ENCODE measurements at regions not wholly inside any gene's neighbourhood (a gene's known extent, or its start where the extent isn't known, plus 50 kb on each side); places are given as distances from the start of the nearest gene placed in this dataset.

- no peak for TF ChIP-seq CTCF (IDR thresholded peaks at IDR 0.05; ENCODE audit: extremely low read depth, missing control alignments)
- DNase-seq (ENCODE audit: low spot score) = no peak
Observed at GRCh38 chr3:150222691-150223489, 185.2 kb upstream of the TSC22D2 start.

DNA sequence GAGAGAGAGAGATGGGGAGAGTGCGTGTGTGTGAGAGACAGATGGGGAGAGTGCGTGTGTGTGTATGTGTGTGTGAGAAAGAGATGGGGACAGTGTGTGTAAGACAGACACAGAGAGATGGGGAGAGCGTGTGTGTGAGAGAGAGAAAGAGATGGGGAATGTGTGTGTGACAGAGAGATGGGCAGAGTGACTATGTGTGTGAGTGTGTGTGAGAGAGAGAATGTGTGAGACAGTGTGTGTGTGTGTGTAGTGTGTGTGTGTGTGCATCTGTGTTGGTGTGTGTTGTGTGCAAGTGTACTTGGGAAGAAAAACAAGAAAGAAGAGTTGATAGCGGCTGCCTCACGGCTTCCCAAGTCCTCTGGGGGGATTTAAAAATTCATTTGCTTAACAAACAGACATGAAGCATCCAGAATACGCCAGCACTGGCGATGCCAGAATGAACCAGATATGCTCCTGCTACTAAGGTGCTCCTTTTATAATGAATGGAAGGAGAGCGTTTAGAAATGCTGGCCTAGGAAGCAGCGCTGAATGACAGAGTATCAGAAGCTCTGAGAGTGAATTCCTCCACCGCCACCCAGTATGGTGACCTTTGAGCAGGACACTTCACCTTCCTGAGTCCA is 186.1 kb upstream of the TSC22D2 start:
- TF ChIP-seq CTCF (IDR thresholded peaks at IDR 0.05; ENCODE audit: extremely low read depth, missing control alignments) = no peak
- no peak for DNase-seq (ENCODE audit: low spot score)

DNA sequence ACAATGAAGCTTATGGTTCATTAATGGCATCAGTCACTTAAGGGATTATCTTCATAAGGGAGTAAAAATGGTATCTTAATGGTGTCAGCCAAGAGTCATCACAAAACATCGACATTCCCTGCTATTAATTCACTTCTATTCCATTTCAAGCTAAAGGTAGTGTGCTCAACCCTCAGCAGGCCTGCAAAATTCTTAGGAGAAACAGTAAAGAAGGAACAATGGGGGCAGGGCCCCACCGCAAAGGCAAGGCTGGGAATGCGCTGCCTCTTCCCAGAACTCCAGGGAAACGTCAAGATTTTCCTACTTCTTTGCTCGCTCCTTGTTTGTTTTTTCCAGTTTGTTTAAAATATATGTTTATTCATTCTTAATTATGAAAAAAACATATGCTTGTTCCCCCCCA is 187.3 kb upstream of the TSC22D2 start:
- TF ChIP-seq CTCF (IDR thresholded peaks at IDR 0.05; ENCODE audit: extremely low read depth, missing control alignments) = no peak
- DNase-seq (ENCODE audit: low spot score) = no peak

DNA sequence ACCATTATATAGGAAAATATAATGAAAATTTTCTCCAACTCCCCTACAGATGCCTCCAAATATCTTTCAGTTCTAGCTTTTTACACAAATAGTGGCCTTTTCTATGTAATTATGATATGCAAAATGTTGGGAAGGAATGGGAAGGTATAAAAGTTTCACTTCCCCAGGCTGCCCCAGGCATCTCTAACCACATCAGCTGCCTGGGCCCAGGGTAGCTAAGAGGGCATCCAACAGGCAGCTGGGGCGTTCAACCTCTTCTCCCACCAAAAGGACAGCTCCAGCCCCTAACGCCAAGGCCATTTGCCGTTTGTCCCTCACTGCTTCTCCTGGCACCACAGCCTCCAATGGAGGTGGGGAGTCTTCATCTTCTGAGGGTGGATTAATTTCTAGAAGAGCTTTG is 188.1 kb upstream of the TSC22D2 start:
- no peak for DNase-seq (ENCODE audit: low spot score)
- no peak for TF ChIP-seq CTCF (IDR thresholded peaks at IDR 0.05; ENCODE audit: extremely low read depth, missing control alignments)

- DNase-seq (ENCODE audit: low spot score) = no peak
- TF ChIP-seq CTCF (IDR thresholded peaks at IDR 0.05; ENCODE audit: extremely low read depth, missing control alignments) = no peak
Observed at GRCh38 chr3:150218841-150219240, 189.3 kb upstream of the TSC22D2 start.

- TF ChIP-seq CTCF (IDR thresholded peaks at IDR 0.05; ENCODE audit: extremely low read depth, missing control alignments) = no peak
- DNase-seq (ENCODE audit: low spot score) = no peak
Observed at GRCh38 chr3:150218236-150218635, 189.9 kb upstream of the TSC22D2 start.

- no peak for TF ChIP-seq CTCF (IDR thresholded peaks at IDR 0.05; ENCODE audit: extremely low read depth, missing control alignments)
- no peak for DNase-seq (ENCODE audit: low spot score)
Observed at GRCh38 chr3:150217691-150218090, 190.4 kb upstream of the TSC22D2 start.

Data from GM20000 (cell line).